ENCODE measurements at regions not wholly inside any gene's neighbourhood (a gene's known extent, or its start where the extent isn't known, plus 50 kb on each side); places are given as distances from the start of the nearest gene placed in this dataset.
"Not testable (repeated sequence)": the region's sequence is repeated elsewhere in the genome, so short reads cannot be mapped to it uniquely, and the experiment has no call there.

- no peaks in the 10 kb centered on the region for H3K4me1 ChIP-seq (ENCODE audit: control insufficient read depth in 1 of 2, insufficient read depth in 1 of 2, low read depth in 1 of 2, low read length in 1 of 2)
- H3K27me3 ChIP-seq, result no peaks in the 10 kb centered on the region
- H3K36me3 ChIP-seq, result no peaks in the 10 kb centered on the region
- H3K4me3 ChIP-seq (ENCODE audit: low read depth in 1 of 2, low read length in 1 of 2), result no peak overlapping the region
- no peak for TF ChIP-seq CTCF (IDR thresholded peaks at IDR 0.05)
- H3K9me3 ChIP-seq, result no peaks in the 10 kb centered on the region
- H3K27ac ChIP-seq, result no peak overlapping the region
Measured at GRCh38 chr2:192544371-192544955, 349.7 kb upstream of the TMEFF2 start.

DNA sequence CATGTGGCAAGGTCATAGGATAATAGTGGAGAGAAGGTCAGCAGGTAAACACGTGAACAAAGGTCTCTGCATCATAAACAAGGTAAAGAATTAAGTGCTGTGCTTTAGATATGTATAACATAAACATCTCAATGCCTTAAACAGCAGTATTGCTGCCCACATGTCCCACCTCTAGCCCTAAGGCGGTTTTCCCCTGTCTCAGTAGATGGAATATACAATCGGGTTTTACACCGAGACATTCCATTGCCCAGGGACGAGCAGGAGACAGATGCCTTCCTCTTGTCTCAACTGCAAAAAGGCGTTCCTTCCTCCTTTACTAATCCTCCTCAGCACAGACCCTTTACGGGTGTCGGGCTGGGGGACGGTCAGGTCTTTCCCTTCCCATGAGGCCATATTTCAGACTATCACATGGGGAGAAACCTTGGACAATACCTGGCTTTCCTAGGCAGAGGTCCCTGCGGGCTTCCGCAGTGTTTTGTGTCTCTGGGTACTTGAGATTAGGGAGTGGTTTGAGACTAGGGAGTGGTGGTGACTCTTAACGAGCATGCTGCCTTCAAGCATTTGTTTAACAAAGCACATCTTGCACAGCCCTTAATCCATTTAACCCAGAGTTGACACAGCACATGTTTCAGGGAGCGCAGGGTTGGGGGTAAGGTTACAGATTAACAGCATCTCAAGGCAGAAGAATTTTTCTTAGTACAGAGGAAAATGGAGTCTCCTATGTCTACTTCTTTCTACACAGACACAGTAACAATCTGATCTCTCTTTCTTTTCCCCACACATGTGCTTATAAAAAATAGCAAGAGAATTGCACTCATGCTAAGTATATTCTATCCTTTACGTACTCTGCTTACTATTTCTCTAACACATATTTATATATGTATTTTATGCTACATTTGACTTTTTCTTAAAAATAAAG, 347.7 kb upstream of the TMEFF2 start:
- not testable (repeated sequence) for H3K36me3 ChIP-seq; H3K4me3 ChIP-seq (ENCODE audit: low read depth in 1 of 2, low read length in 1 of 2); H3K4me1 ChIP-seq (ENCODE audit: control insufficient read depth in 1 of 2, insufficient read depth in 1 of 2, low read depth in 1 of 2, low read length in 1 of 2); H3K27ac ChIP-seq; H3K27me3 ChIP-seq; H3K9me3 ChIP-seq

DNA sequence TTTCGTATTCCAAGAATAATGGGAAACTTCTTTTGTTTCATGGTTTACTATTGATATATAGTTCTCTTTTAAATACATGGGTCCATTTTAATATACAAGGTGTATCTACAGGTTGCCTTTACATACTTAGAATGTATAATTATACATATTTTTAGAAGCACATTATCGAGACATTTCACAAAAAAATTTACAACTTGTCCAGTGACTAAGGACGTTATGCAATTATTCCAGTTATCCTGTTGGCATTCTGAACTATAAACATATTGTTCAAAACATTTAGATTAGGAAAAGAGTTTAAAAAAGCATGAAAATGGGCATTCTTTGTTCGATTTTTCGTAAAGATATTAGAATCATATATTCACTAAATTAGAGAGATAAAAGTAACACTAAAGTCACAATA, 344.6 kb upstream of the TMEFF2 start:
- no peak overlapping the region for H3K4me3 ChIP-seq (ENCODE audit: low read depth in 1 of 2, low read length in 1 of 2)
- no peaks in the 10 kb centered on the region for H3K27me3 ChIP-seq
- no peaks in the 10 kb centered on the region for H3K36me3 ChIP-seq
- H3K9me3 ChIP-seq, result no peaks in the 10 kb centered on the region
- no peak overlapping the region for H3K27ac ChIP-seq
- no peak for TF ChIP-seq CTCF (IDR thresholded peaks at IDR 0.05)
- no peaks in the 10 kb centered on the region for H3K4me1 ChIP-seq (ENCODE audit: control insufficient read depth in 1 of 2, insufficient read depth in 1 of 2, low read depth in 1 of 2, low read length in 1 of 2)

DNA sequence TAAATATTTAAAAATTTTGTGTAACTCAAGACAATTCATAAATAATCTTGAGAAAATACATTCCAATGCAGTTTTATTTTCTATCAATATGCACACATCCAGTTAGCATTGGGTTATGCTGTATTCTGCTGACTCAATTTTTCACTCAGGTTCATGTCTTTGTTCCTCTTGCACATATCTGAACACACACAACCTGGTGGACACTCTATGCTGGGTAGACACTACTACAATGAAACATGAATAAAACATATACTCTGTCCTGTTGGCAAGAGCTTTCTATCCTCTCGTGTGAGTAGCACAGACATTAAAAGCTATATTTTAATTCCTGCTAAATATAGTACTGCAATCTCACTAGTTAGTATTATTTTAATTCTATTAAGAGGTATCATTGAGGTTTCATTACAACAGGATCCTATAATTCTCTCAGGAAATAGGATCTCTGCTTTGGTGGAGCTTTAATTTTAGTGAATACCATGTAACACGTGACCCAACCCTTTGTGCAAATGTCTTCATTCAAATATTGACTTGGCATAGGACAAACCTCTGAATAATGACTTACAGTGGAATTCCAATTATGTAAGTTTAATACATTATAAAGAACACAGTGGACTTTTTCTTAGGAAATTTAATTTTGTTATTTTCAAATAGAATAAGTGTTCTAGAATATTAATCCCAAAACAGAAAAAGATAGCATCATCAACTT, 342.3 kb upstream of the TMEFF2 start:
- Histone ChIP-seq H3K27me3 (no peaks in the 10 kb centered on the region), H3K27ac (no peak overlapping the region), H3K4me3 (ENCODE audit: low read depth in 1 of 2, low read length in 1 of 2) (no peak overlapping the region), H3K9me3 (no peaks in the 10 kb centered on the region), H3K4me1 (ENCODE audit: control insufficient read depth in 1 of 2, insufficient read depth in 1 of 2, low read depth in 1 of 2, low read length in 1 of 2) (no peaks in the 10 kb centered on the region), H3K36me3 (no peaks in the 10 kb centered on the region)
- TF ChIP-seq CTCF (IDR thresholded peaks at IDR 0.05), result no peak

GRCh38 chr2:192535956-192536921, 341.5 kb upstream of the TMEFF2 start:
- H3K9me3 ChIP-seq, result no peaks in the 10 kb centered on the region
- no peak for TF ChIP-seq CTCF (IDR thresholded peaks at IDR 0.05)
- no peaks in the 10 kb centered on the region for H3K36me3 ChIP-seq
- H3K4me3 ChIP-seq (ENCODE audit: low read depth in 1 of 2, low read length in 1 of 2), result no peak overlapping the region
- H3K27me3 ChIP-seq, result no peaks in the 10 kb centered on the region
- H3K27ac ChIP-seq, result no peak overlapping the region
- no peaks in the 10 kb centered on the region for H3K4me1 ChIP-seq (ENCODE audit: control insufficient read depth in 1 of 2, insufficient read depth in 1 of 2, low read depth in 1 of 2, low read length in 1 of 2)
